GM18505 (cell line): ENCODE measurements at regions not wholly inside any gene's neighbourhood (a gene's known extent, or its start where the extent isn't known, plus 50 kb on each side); places are given as distances from the start of the nearest gene placed in this dataset.
A peak's percentile ranks its signal among the peaks of the same experiment; 100 is the strongest.

Source experiments
- ATAC-seq: cut with Tn5 transposase; IDR thresholded peaks from one replicate; pipeline ENCODE4 v1.9.1; 2021; ENCODE audit not compliant: unreplicated experiment
- POLR2A ChIP-seq: IDR thresholded peaks from 4 replicates; pipeline ENCODE4 v1.6.1; 2011; ENCODE audit warnings: borderline replicate concordance; ENCODE audit not compliant: insufficient read depth, insufficient read length; ENCODE audit errors: extremely low read depth

- ATAC-seq: no peak
- no peak for TF ChIP-seq POLR2A
Observed at GRCh38 chr3:110813541-110813940, 258.1 kb upstream of the NECTIN3 start.

DNA sequence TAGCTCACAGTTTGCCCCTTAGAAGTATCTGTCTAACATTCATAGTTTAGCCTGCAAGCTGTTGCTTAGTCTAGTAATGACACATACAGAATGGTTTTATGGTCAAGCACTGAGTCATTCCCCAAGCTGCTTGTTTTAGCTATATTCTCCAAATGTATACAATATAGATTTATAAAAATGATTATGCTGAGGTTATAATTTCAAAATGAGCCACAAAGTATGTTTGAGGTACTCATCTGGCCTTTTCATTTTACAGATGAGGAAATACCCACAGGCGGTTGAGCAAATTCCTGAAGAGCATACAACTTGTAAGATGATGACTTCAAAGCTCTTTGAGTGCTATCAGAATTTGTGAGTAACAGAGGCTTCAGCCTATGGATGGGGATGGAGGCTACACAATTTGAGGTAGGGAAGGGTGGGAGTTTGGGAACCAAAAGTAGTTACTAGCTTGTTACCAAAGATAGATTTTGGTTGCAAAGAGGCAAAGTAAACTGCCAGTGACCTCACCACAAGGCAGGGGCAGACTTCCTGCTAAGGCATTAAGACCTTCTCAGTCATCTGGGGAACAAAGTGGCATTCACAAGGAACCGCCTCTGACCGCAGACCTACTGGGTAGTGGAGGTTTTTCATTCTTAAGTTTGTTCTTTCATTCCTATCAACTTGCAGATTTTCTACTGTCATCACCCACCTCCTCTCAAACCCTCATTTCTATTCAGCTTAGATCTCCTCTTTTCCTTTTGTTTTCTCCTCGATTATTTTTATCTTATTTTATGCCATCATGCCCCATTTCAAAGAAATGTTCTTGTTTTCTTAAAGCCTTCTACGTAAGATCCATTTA is 257.2 kb upstream of the NECTIN3 start:
- ATAC-seq: peak; percentile 84
- no peak for TF ChIP-seq POLR2A

- no peak for ATAC-seq
- no peak for TF ChIP-seq POLR2A
Observed at GRCh38 chr3:110815008-110815583, 256.5 kb upstream of the NECTIN3 start.

DNA sequence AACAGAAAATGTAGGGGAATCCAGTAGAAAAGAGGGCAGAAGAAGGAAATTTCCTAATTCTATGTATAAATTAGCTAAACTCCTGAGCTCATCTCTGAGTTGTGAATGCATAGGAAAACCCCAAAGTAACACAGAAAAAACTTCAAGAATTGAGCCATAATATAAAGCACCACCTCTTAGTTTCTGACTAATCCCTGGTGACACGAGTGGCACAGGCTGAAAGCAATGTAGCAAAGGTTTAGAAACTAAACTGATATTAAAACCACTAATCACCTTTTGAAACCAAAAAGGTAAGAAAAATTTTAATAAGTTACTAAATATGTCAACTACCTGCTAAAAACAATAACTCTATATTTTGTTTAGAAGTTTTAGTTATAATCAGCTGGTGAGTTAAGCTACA is 255.6 kb upstream of the NECTIN3 start:
- no peak for ATAC-seq
- no peak for TF ChIP-seq POLR2A

DNA sequence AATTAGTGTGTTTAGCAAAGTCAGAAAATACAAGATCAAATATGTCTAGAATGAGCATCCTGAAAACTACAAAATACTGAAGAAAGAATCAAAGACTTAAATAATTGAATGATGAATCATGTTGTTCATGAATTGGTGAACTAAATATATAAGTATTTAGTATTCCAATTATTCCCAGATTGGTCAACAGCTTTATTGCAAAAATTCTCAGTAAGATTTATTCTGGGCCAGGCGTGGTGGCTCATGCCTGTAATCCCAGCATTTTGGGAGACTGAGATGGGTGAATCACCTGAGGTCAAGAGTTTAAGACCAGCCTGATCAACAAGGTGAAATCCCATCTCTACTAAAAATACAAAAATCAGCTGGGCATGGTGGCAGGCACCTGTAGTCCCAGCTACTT is 250.0 kb upstream of the NECTIN3 start:
- no peak for ATAC-seq
- no peak for TF ChIP-seq POLR2A

DNA sequence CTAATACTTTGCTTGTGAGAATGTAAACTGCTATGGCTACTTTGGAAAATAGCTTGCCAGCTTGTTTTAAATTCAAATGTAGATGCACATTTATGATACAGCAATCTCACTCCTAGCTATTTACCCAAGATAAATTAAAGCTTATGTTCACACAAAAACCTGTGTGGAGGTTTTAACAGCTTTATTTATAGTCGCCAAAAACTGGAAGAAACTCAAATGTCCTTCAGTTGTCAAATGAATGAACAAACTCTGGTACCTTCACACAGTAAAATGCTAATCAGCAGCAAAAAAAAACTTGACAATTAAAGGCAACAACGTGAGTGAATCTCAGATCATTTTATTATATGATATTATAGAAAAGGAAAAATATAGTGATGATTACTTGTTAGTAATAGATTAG is 248.6 kb upstream of the NECTIN3 start:
- TF ChIP-seq POLR2A: no peak
- no peak for ATAC-seq

DNA sequence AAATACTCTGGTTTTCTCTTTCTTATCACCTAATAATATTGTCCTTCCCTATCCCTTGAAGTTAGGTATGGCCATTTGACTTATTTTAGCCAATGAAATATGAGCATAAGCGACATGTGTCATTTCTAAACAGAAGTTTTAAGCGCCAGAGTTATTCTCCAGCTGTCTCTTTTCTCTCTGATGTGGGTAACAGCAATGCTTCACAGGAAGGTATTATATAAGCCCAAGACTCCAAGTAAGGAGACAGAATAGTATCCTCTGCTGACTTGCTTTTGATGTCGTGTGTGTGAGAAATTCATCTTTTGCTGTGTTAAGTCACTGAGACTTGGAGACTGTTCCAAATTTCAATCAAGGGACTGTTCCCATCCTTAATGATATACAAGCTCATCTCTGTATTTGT is 224.6 kb upstream of the NECTIN3 start:
- no peak for ATAC-seq
- TF ChIP-seq POLR2A: no peak

DNA sequence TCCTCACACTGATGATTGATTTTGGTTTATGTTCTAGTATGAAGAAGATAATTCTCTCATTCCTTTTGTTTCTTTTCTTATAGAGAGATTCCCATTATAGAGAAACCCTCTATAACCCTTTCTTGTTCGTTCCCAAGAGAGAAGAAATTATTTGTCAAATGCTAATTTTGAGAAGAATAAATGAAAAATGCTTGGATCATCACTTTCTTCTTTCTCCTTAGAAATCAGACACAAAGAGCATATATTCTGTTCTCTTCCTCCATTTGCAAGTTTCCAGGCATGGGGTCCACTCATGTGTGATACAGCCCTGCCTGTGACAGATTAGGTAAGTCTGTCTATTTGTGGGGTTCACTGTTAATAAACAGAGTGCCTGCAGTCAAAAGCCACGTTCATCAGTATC is 222.6 kb upstream of the NECTIN3 start:
- no peak for TF ChIP-seq POLR2A
- ATAC-seq: no peak

DNA sequence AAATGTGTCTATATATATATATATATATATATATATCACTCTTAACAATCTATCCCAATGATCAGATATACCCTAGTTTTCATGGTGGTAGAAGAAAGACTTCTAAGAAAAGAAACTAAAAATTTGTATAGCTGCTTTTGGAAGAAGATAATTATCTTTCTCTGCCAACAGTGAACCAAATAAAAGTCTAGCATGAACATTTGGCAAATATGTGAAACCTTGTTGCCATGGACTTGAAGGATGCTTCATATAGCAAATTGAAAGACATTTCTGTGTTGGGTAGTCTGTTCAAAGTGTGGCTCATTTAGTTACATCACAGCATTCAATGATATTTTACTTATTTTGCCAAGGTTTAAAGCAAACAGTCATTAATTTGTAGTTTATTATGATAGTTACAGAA is 219.9 kb upstream of the NECTIN3 start:
- ATAC-seq: no peak
- no peak for TF ChIP-seq POLR2A

DNA sequence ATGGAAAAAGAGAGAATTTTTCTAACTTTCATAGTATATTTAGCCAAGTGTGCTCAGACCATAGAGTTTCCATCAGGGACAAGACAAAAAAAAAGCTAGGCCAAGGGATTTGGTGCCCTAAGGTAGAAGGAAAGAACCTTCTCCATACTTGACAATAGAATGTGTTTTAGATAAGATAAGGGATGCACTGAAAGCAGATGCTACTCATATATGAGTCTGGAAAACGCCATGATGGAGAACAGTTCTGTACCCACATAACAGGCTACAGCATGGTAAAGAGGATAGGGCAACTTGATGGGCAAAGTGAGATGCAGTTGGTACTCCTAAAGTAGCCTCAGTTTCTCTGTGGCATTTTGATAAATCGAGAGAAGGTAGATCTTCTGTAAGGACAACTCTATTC is 216.4 kb upstream of the NECTIN3 start:
- no peak for TF ChIP-seq POLR2A
- no peak for ATAC-seq

GRCh38 chr3:110856916-110857315 is 214.7 kb upstream of the NECTIN3 start:
- ATAC-seq: no peak
- TF ChIP-seq POLR2A: no peak

- no peak for TF ChIP-seq POLR2A
- no peak for ATAC-seq
Observed at GRCh38 chr3:110858549-110858948, 213.1 kb upstream of the NECTIN3 start.

DNA sequence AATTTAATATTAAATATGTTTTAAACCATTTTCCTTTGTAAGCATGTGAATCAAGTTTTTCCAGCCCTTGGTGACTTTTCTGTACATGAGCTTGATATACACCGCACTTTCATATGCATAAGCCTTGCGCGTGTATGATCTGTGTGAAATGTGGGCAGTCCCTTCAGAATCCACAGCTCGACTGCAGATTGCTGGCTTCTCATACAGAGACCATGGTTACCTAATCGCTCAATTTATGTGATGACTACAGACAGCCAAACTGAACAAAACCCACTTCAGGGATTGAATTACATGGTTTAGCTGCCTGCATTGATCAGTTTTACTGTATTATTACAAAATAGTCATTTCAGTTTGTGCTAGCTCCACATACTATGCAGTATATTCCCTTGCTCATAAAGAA is 212.3 kb upstream of the NECTIN3 start:
- TF ChIP-seq POLR2A: no peak
- ATAC-seq: no peak

DNA sequence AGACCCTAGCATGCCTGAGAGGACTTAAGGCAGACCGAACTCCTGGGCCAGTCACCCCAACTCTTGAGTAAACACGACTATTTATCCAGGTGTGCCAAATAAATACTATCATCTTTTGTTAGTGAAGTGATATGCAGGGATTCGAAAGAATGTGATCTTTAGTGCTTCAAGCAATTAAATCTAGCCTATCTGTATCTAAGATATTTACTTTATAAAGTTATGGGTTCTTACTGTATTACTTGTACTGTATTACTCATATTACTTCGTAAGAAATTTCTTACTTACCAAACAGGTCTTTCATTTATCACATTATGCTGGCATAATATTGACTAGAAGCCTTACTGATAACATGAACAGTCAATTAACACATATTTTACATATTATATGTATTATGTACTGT is 211.6 kb upstream of the NECTIN3 start:
- ATAC-seq: no peak
- TF ChIP-seq POLR2A: no peak

DNA sequence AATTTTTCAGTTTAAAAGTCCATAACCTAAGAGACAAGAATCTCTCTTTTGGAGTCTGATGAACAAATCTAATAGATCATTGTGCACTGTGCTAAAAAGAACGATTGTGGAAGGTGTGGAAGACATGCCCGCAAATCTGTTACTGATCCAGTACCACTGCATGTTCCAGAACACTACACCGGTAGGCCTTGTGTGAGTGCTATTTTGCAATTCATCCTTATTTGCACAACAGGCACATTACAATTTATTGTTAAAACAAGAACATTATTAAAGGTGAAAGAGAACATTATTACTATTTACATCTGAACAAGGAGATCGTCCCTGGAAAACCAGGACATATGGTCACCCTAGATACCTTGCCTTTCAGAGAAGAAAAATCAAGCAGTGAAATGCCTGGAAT is 205.7 kb upstream of the NECTIN3 start:
- no peak for TF ChIP-seq POLR2A
- ATAC-seq: no peak

DNA sequence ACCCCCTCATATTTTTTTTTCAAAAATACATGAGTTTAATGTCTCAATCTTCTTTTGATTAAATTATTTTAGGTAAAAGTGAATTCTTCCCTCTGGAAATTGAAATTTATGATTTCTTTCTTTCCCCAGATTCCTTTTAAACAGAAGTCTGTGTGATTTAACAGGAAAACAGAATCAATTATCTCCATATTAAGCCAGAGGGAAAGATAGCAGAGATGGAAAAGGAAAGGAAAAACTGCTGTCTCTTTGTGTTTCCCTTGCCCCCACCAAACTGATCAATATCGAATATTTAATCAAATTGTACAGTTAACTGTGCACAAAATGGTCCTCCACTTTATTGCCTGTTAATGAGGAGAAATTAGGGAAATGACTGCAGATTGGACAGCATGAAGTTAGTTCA is 203.5 kb upstream of the NECTIN3 start:
- ATAC-seq: no peak
- no peak for TF ChIP-seq POLR2A

DNA sequence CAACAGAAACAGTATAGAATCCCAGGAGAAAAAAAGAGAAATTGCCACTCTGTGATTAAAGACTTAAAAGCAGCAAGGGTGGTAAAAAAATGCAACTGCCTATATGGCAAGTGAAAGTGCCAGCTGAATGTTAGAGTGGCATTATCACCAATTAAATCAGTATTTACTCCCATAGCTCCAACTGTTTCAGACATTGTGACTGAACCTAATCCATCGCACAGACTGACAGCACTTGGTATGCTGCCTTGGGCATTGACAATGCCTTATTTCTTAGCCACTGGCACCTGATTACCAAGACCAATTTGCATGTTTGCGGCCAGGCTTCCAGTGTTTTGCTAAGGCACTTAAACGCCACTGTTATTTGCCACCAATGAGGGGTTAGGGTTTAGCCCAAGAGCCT is 201.9 kb upstream of the NECTIN3 start:
- TF ChIP-seq POLR2A: no peak
- ATAC-seq: no peak
